ENCODE measurements at regions not wholly inside any gene's neighbourhood (a gene's known extent, or its start where the extent isn't known, plus 50 kb on each side); places are given as distances from the start of the nearest gene placed in this dataset.

DNA sequence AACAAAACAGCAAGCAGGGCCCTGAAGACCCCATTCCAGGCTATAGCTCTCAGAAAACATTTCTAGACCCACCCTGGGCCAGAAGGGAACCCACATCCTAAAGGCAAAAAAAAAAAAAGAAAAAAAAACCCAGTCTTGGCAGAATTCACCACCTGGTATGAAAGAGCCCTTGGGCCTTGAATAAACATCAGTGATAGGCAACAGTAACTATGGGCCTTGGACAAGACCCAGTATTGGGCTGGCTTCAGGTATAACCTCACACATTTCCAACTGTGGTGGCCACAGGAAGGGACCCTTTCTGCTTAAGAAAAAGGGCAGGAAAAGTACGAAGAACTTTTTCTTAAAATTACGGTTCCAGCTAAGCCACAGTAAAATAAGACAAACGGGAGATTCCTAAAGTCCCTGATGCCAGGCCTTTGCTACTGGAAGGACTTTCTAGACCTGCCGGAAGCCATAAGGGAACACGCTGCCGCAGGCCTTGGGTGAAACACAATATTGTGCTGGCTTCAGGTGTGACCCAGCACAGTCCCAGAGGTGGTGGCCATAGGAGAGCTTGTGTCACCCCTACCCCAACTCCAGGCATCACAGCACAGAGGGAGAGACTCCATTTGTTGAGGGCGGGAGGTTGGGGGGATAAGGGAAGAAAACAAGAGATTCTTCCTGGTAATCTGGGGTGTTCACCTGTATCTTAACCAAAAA lies 505.2 kb upstream of the RGMB start:
- H3K9me3 ChIP-seq: no peaks in the 10 kb centered on the region
- WGBS: 93% methylated on average over 7 of the region's 7 CpGs
- TF ChIP-seq POLR2A (IDR thresholded peaks at IDR 0.05; ENCODE audit: low read depth) (no peak), EP300 (IDR thresholded peaks at IDR 0.05) (no peak), POLR2AphosphoS5 (IDR thresholded peaks at IDR 0.05) (no peak)
- no peak overlapping the region for H3K27ac ChIP-seq (replicated peaks in 1 of 4)
- H3K4me3 ChIP-seq: no peak overlapping the region
- H3K4me1 ChIP-seq: peaks cover 0 to 5% (median 0%) of the 10 kb centered on the region in 4 donors
- no peak for DNase-seq (ENCODE audit: extremely low spot score)
- no peaks in the 10 kb centered on the region for H3K27me3 ChIP-seq
- intact Hi-C loops (cut with DNase I): no loop called here
- H3K36me3 ChIP-seq: no peaks in the 10 kb centered on the region

DNA sequence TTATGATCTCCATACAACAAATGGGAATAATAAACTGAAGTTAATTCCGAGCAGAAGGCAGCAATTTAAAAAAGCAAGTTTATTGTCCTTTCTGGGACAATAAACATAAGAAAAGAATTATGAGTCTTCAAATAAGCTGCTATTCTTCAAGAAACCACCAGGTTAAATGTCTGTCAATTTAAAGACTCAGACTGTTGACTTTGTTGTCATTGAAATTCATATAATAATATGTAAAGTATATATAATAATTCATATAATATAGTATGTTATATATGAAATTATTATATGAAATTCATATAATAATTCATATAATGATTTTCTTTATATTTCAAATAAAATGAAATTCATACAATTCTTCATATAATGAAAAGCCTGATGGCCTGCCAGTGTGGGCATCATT lies 497.5 kb upstream of the RGMB start:
- TF ChIP-seq EP300 (IDR thresholded peaks at IDR 0.05) (no peak), POLR2AphosphoS5 (IDR thresholded peaks at IDR 0.05) (no peak), POLR2A (IDR thresholded peaks at IDR 0.05; ENCODE audit: low read depth) (no peak)
- TF ChIP-seq, protein P1, sequence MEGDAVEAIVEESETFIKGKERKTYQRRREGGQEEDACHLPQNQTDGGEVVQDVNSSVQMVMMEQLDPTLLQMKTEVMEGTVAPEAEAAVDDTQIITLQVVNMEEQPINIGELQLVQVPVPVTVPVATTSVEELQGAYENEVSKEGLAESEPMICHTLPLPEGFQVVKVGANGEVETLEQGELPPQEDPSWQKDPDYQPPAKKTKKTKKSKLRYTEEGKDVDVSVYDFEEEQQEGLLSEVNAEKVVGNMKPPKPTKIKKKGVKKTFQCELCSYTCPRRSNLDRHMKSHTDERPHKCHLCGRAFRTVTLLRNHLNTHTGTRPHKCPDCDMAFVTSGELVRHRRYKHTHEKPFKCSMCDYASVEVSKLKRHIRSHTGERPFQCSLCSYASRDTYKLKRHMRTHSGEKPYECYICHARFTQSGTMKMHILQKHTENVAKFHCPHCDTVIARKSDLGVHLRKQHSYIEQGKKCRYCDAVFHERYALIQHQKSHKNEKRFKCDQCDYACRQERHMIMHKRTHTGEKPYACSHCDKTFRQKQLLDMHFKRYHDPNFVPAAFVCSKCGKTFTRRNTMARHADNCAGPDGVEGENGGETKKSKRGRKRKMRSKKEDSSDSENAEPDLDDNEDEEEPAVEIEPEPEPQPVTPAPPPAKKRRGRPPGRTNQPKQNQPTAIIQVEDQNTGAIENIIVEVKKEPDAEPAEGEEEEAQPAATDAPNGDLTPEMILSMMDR (IDR thresholded peaks at IDR 0.05): no peak
- no peaks in the 10 kb centered on the region for H3K36me3 ChIP-seq
- H3K27me3 ChIP-seq: no peaks in the 10 kb centered on the region
- H3K4me3 ChIP-seq: no peak overlapping the region
- intact Hi-C loops (cut with DNase I): no loop called here
- DNase-seq (ENCODE audit: extremely low spot score): no peak
- no peaks in the 10 kb centered on the region for H3K9me3 ChIP-seq
- no peak overlapping the region for H3K27ac ChIP-seq (replicated peaks in 1 of 4)
- H3K4me1 ChIP-seq: no peaks in the 10 kb centered on the region
- WGBS: 80% methylated on average over 1 of the region's 1 CpG

DNA sequence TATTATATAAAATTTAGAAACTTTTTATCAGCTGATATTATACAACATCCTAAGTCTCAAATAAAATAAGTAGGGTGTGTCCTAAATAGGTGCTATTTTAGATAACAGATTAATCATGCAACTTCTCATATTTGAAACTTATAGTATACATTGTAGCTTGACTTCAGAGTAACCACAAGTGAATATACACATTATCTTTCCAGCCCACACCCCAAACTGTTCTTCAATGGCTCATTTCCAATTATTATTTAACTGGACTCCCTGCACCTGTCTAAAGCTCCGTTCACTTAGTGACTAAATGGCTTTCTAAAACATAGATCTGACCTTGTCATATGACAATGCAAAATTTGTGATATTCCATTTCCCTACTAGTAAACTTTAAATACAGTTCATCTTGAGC lies 490.9 kb upstream of the RGMB start:
- DNase-seq (ENCODE audit: extremely low spot score): no peak
- Histone ChIP-seq H3K4me3 (no peak overlapping the region), H3K36me3 (no peaks in the 10 kb centered on the region), H3K27ac (replicated peaks in 1 of 4) (no peak overlapping the region), H3K27me3 (no peaks in the 10 kb centered on the region), H3K9me3 (no peaks in the 10 kb centered on the region), H3K4me1 (no peaks in the 10 kb centered on the region)
- intact Hi-C loops (cut with DNase I): no loop called here
- WGBS: 78% methylated on average over 1 of the region's 1 CpG
- no peak for TF ChIP-seq POLR2AphosphoS5 (IDR thresholded peaks at IDR 0.05)
- no peak for TF ChIP-seq EP300 (IDR thresholded peaks at IDR 0.05)
- TF ChIP-seq, protein P1 (IDR thresholded peaks at IDR 0.05): no peak

DNA sequence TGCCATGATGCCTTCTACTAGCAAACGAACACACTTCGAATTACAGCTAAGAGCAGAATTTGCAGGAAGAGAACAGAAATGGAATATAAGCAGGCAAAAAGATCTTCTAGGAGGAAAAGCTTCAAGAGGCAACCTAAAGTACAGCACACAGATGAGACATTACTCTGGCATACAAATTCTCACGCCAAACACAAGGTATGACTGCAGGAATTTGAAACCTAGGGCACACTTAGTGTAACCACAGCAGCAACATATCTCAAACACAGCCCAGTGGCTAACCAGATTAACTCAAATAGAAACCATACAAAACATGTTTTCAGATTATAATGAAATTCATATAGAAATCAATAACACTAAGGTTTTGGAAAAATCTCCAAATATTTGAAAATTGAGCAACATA lies 481.0 kb upstream of the RGMB start:
- no peaks in the 10 kb centered on the region for H3K36me3 ChIP-seq
- no peaks in the 10 kb centered on the region for H3K9me3 ChIP-seq
- no peaks in the 10 kb centered on the region for H3K4me1 ChIP-seq
- intact Hi-C loops (cut with DNase I): no loop called here
- no peaks in the 10 kb centered on the region for H3K27me3 ChIP-seq
- TF ChIP-seq, protein P1 (IDR thresholded peaks at IDR 0.05): no peak
- TF ChIP-seq POLR2A (IDR thresholded peaks at IDR 0.05; ENCODE audit: low read depth) (no peak), POLR2AphosphoS5 (IDR thresholded peaks at IDR 0.05) (no peak), EP300 (IDR thresholded peaks at IDR 0.05) (no peak)
- no peak overlapping the region for H3K27ac ChIP-seq (replicated peaks in 1 of 4)
- 96% methylated on average over 3 of the region's 3 CpGs for WGBS
- H3K4me3 ChIP-seq: no peak overlapping the region
- no peak for DNase-seq (ENCODE audit: extremely low spot score)

DNA sequence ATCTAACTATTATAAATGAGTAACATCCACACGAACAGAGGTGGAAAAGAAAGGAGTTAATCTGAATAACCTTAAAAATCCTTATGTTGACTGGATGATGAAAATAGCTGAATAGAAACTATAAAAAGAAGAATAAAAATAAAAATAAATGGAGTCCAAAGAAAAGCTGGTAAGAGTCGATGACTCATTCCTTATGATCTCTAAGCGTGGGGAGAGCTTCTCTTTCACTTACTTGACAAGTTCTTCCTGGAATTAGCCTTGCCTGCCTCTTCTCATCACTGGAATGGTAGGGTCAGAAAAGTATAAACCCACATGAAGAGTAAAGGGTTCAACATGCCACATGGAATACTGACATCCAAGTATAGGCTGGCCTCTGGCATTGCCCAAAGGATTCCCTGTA lies 477.0 kb upstream of the RGMB start:
- no peaks in the 10 kb centered on the region for H3K27me3 ChIP-seq
- no peaks in the 10 kb centered on the region for H3K9me3 ChIP-seq
- H3K36me3 ChIP-seq: no peaks in the 10 kb centered on the region
- intact Hi-C loops (cut with DNase I): no loop called here
- 78% methylated on average over 3 of the region's 3 CpGs for WGBS
- H3K4me1 ChIP-seq: no peaks in the 10 kb centered on the region
- DNase-seq (ENCODE audit: extremely low spot score): no peak
- no peak overlapping the region for H3K4me3 ChIP-seq
- no peak for TF ChIP-seq EP300 (IDR thresholded peaks at IDR 0.05)
- no peak for TF ChIP-seq POLR2A (IDR thresholded peaks at IDR 0.05; ENCODE audit: low read depth)
- TF ChIP-seq, protein P1 (IDR thresholded peaks at IDR 0.05): no peak
- H3K27ac ChIP-seq (replicated peaks in 1 of 4): no peak overlapping the region
